Smooth muscle cell (in vitro differentiated cells): ENCODE measurements at regions not wholly inside any gene's neighbourhood (a gene's known extent, or its start where the extent isn't known, plus 50 kb on each side); places are given as distances from the start of the nearest gene placed in this dataset.

ENCODE experiments used
- DNase-seq: peaks from one replicate; lab custom pipeline; 2025; ENCODE audit not compliant: unreplicated experiment; lab: John Stamatoyannopoulos, UW
- H2AFZ ChIP-seq: fragments of 200-600 bp; sonication (generic); 2 replicates; pipeline ENCODE4 v1.6.0; 2016; ENCODE audit warnings: antibody characterized with exemption, low read depth, mild to moderate bottlenecking
- H3F3A ChIP-seq: fragments of 200-600 bp; sonication (generic); 2 replicates; pipeline ENCODE4 v1.6.0; 2017; ENCODE audit warnings: antibody characterized with exemption, low read depth
- H3K27ac ChIP-seq: fragments of 200-600 bp; sonication (generic); 2 replicates; pipeline ENCODE4 v1.5.1; 2016; ENCODE audit warnings: low read depth, mild to moderate bottlenecking
- H3K27me3 ChIP-seq: fragments of 200-600 bp; sonication (generic); 2 replicates; pipeline ENCODE4 v1.6.1; 2016; ENCODE audit warnings: low read depth, mild to moderate bottlenecking
- H3K36me3 ChIP-seq: fragments of 200-600 bp; sonication (generic); 2 replicates; pipeline ENCODE4 v1.5.1; 2016; ENCODE audit warnings: low read depth
- H3K4me1 ChIP-seq: fragments of 200-600 bp; sonication (generic); 2 replicates; pipeline ENCODE4 v1.5.1; 2016; ENCODE audit warnings: low read depth
- H3K4me2 ChIP-seq: fragments of 200-600 bp; sonication (generic); 2 replicates; pipeline ENCODE4 v1.6.0; 2016; ENCODE audit warnings: mild to moderate bottlenecking
- H3K4me3 ChIP-seq: fragments of 200-600 bp; sonication (generic); 2 replicates; pipeline ENCODE4 v1.5.1; 2016; ENCODE audit warnings: mild to moderate bottlenecking
- H3K79me2 ChIP-seq: fragments of 200-600 bp; sonication (generic); 2 replicates; pipeline ENCODE4 v1.6.0; 2016; ENCODE audit warnings: low read depth, mild to moderate bottlenecking
- H3K9ac ChIP-seq: fragments of 200-600 bp; sonication (generic); 2 replicates; pipeline ENCODE4 v1.6.0; 2016; ENCODE audit warnings: low read depth
- H3K9me3 ChIP-seq: fragments of 200-600 bp; sonication (generic); replicated peaks from 2 replicates; pipeline ENCODE4 v1.5.1; 2016; ENCODE audit warnings: low read depth
- H4K20me1 ChIP-seq: fragments of 200-600 bp; sonication (generic); 2 replicates; pipeline ENCODE4 v1.6.0; 2016; ENCODE audit warnings: low read depth
- WGBS: methylation state at CpG from one replicate; pipeline ENCODE4 v1.1.7; 2016; ENCODE audit warnings: low lambda C conversion rate; 5-methylcytosine and 5-hydroxymethylcytosine counted together
- TF ChIP-seq, protein P1 (sequence below): fragments of 200-600 bp; sonication (generic); IDR thresholded peaks from 2 replicates; pipeline ENCODE4 v1.5.1; 2017; ENCODE audit warnings: borderline replicate concordance, mild to moderate bottlenecking, antibody characterized with exemption; ENCODE audit not compliant: insufficient read depth, poor library complexity, severe bottlenecking

GRCh38 chr3:109631897-109632296, 294.6 kb upstream of the DPPA4 start:
- TF ChIP-seq, protein P1, sequence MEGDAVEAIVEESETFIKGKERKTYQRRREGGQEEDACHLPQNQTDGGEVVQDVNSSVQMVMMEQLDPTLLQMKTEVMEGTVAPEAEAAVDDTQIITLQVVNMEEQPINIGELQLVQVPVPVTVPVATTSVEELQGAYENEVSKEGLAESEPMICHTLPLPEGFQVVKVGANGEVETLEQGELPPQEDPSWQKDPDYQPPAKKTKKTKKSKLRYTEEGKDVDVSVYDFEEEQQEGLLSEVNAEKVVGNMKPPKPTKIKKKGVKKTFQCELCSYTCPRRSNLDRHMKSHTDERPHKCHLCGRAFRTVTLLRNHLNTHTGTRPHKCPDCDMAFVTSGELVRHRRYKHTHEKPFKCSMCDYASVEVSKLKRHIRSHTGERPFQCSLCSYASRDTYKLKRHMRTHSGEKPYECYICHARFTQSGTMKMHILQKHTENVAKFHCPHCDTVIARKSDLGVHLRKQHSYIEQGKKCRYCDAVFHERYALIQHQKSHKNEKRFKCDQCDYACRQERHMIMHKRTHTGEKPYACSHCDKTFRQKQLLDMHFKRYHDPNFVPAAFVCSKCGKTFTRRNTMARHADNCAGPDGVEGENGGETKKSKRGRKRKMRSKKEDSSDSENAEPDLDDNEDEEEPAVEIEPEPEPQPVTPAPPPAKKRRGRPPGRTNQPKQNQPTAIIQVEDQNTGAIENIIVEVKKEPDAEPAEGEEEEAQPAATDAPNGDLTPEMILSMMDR = no peak

DNA sequence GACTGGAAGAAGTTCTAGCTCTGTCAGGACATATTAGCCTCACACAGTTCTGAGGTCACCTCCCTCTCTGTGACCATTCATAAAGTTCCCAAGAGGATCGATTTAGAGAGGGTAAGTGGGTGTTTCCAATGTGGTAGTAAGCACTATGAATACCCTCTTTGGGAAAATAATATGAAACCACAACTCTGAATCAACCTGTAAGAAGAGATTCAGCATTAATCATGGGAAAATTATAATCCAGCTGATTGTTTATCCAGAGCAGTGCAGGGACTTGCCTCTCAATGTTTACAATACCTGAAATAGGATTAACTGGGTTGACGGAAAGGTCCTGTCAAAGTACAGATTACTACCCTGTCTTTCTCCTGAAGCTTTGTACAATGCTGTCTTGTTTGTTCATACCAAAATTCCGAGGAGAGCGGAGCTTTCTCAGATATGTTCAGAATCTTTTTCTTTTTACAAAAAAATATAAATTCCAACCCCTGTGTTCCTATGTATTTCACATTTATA, 302.9 kb upstream of the DPPA4 start:
- 90% methylated on average over 4 of the region's 4 CpGs for WGBS
- TF ChIP-seq, protein P1 = no peak
- Histone ChIP-seq H3K27ac (no peak overlapping the region), H3K36me3 (no peaks in the 10 kb centered on the region), H3K9me3 (no peaks in the 10 kb centered on the region), H3K4me3 (no peak overlapping the region), H3K27me3 (no peaks in the 10 kb centered on the region), H3F3A (no peaks in the 10 kb centered on the region), H3K4me1 (no peaks in the 10 kb centered on the region), H3K4me2 (no peak overlapping the region), H3K9ac (no peak overlapping the region), H2AFZ (no peak overlapping the region), H3K79me2 (no peaks in the 10 kb centered on the region), H4K20me1 (no peaks in the 10 kb centered on the region)
- no peak for DNase-seq

More at GRCh38 chr3:109631897-109632296, 294.6 kb upstream of the DPPA4 start:
- Histone ChIP-seq H3F3A (no peaks in the 10 kb centered on the region), H3K79me2 (no peaks in the 10 kb centered on the region), H2AFZ (no peak overlapping the region), H3K4me1 (no peaks in the 10 kb centered on the region), H3K4me3 (no peak overlapping the region), H3K9ac (no peak overlapping the region), H3K27me3 (no peaks in the 10 kb centered on the region), H3K27ac (no peak overlapping the region), H4K20me1 (no peaks in the 10 kb centered on the region), H3K4me2 (no peak overlapping the region), H3K36me3 (no peaks in the 10 kb centered on the region), H3K9me3 (no peaks in the 10 kb centered on the region)
- no peak for DNase-seq

GRCh38 chr3:109642025-109642424, 304.7 kb upstream of the DPPA4 start:
- TF ChIP-seq, protein P1 = no peak
- H3K4me2 ChIP-seq = no peak overlapping the region
- 94% methylated on average over 1 of the region's 1 CpG for WGBS

GRCh38 chr3:109643590-109643989, 306.2 kb upstream of the DPPA4 start:
- no peaks in the 10 kb centered on the region for H3F3A ChIP-seq
- no peaks in the 10 kb centered on the region for H4K20me1 ChIP-seq
- H3K36me3 ChIP-seq = no peaks in the 10 kb centered on the region
- no peak overlapping the region for H3K27ac ChIP-seq
- no peak overlapping the region for H3K4me2 ChIP-seq
- H3K9me3 ChIP-seq = no peaks in the 10 kb centered on the region
- no peaks in the 10 kb centered on the region for H3K27me3 ChIP-seq
- H3K4me3 ChIP-seq = no peak overlapping the region
- no peak overlapping the region for H3K9ac ChIP-seq
- no peak overlapping the region for H2AFZ ChIP-seq
- no peaks in the 10 kb centered on the region for H3K4me1 ChIP-seq
- 33% methylated on average over 2 of the region's 2 CpGs for WGBS
- TF ChIP-seq, protein P1 = no peak
- no peaks in the 10 kb centered on the region for H3K79me2 ChIP-seq
- DNase-seq = no peak

More at GRCh38 chr3:109642025-109642424, 304.7 kb upstream of the DPPA4 start:
- H4K20me1 ChIP-seq = no peaks in the 10 kb centered on the region
- no peaks in the 10 kb centered on the region for H3F3A ChIP-seq
- H3K4me3 ChIP-seq = no peak overlapping the region
- no peaks in the 10 kb centered on the region for H3K36me3 ChIP-seq
- H3K27me3 ChIP-seq = no peaks in the 10 kb centered on the region
- no peaks in the 10 kb centered on the region for H3K79me2 ChIP-seq
- H2AFZ ChIP-seq = no peak overlapping the region
- no peak overlapping the region for H3K9ac ChIP-seq
- DNase-seq = no peak
- H3K27ac ChIP-seq = no peak overlapping the region
- no peaks in the 10 kb centered on the region for H3K9me3 ChIP-seq
- no peaks in the 10 kb centered on the region for H3K4me1 ChIP-seq
